GM12874 (cell line): ENCODE measurements at regions not wholly inside any gene's neighbourhood (a gene's known extent, or its start where the extent isn't known, plus 50 kb on each side); places are given as distances from the start of the nearest gene placed in this dataset.

Experiments
- TF ChIP-seq, protein P1 (sequence below): IDR thresholded peaks from 2 replicates; pipeline ENCODE4 v1.5.1; 2011; ENCODE audit warnings: low read depth, mild to moderate bottlenecking, control low read depth, low read length, moderate library complexity; ENCODE audit not compliant: insufficient read depth

DNA sequence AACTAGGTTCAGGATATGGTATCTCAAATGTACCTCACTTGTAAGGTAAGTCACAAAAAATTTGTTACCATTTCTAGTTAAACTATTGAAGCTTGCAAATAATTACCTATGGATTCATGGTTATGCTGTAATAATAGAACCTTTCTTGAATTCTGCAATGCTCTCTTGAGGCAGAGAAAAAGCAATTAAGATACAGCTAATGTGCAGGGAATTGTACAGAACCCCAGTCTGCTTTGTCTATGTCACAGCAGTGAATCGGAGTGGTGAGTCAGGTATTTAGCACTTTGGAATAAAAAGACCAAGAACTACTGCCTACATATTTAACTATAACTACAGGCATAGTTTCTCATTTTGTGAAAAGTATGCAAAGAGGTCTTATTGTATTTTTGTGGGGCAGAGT is 228.7 kb upstream of the GOT2 start:
- TF ChIP-seq, protein P1, sequence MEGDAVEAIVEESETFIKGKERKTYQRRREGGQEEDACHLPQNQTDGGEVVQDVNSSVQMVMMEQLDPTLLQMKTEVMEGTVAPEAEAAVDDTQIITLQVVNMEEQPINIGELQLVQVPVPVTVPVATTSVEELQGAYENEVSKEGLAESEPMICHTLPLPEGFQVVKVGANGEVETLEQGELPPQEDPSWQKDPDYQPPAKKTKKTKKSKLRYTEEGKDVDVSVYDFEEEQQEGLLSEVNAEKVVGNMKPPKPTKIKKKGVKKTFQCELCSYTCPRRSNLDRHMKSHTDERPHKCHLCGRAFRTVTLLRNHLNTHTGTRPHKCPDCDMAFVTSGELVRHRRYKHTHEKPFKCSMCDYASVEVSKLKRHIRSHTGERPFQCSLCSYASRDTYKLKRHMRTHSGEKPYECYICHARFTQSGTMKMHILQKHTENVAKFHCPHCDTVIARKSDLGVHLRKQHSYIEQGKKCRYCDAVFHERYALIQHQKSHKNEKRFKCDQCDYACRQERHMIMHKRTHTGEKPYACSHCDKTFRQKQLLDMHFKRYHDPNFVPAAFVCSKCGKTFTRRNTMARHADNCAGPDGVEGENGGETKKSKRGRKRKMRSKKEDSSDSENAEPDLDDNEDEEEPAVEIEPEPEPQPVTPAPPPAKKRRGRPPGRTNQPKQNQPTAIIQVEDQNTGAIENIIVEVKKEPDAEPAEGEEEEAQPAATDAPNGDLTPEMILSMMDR, result no peak

DNA sequence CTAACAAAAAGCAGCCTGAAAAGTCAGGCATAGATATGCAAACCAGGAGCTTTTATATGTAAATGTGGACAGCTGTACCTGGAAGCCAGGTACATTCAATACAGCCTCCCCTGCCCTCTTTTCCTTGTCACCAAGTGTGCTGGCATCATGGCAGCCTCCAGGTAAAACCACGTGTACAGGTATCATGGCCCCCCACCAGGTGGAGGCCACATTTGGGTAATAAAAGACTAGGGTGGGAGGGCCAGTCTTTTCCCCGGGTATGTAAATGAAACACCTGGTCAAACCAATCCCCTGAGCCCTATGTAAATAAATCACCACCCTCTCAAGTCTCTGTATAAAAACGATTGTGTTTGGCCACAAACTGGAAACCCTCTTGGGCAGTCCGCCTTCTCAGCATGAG is 226.4 kb upstream of the GOT2 start:
- TF ChIP-seq, protein P1, result no peak

DNA sequence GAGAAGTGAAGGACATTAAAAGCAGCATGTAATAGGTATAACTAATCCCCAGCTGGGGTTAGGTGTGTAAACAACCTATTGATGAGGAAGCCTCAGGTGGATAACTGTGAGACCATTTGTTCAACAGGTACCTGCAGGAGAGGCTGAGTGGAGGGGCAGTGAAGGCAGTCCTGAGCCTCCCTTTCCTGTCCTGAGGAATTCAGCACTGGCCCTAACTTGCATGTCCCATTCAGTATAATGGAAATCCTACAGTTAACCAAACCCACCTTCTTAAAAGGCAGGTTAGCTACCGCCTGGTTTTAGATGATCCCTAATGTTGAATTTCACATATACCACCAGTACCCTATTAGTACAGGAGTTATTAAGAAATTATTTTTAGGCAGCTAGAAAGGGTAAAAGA is 225.9 kb upstream of the GOT2 start:
- TF ChIP-seq, protein P1, result no peak

DNA sequence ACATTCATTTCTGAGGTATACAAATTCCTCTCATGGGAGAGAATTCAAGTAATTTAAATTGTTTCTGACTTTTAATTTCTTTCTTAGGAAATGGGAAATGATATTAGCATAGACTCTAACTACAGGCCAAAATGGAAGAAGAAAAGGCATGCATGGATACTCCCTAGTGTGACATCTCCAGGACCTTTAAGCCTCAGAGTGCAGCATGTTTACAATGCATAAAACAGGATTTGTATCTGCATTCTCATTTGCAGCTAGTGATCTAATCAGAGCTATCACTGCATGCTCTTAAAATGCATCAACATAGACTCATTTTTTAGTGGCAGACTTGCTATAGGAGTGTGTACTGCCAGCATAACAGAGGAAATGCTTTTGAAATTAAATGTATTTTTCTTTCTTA is 224.6 kb upstream of the GOT2 start:
- TF ChIP-seq, protein P1, result no peak

DNA sequence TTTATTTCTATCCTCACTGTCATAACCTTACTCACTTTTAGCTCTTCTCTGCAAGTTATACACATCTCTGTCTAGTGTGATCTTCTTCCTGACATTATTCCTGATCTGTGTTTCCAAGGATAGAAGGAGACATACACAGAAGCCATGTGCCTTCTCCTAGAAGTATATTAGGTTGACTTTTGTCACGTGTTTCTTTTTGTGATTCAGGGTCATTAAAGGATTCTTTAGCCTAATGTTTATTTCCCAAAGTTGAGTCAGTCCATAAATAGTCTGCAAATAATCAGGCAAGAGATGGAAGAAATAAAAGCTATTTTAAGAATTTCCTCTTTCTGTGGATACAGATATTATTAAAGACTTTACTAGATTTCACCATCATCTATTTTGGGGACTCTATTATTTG is 214.1 kb upstream of the GOT2 start:
- TF ChIP-seq, protein P1, result no peak

DNA sequence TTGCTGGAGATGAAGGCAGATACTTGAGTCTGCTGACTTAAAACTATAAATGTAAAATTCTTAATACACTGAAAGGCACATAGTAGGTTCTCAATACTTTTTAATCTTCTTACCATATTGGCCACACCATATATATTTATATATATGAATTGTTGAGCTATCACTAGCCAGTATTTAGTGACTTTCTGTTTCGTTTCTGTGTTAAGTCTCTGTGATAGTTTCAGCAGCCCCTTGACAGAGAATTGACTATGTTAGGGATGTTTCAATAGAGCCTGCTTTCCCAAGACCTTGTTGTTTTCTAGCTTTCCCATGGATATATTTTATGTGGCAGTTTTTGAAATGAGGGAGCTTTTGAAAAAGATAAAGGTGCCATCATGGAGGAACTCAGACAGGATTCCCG is 206.5 kb upstream of the GOT2 start:
- TF ChIP-seq, protein P1, result no peak

DNA sequence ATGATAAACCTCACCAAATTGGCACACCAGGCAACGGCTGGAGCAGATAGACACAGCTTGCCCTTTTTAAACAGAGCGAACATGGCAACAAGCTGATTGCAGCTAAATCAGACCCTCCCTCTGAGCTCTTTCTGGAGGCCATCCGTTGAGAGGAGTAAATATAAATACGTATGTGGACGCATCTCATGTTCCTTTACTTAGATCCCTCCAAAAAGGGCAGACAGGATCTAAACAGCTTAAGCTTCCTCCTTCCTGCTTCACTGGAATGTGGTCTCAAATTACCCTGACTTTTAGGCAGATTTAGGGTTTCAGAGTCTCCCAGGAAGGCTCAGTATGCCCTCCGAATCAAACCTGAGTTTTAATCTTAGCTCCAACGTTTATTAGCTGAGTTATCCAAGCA is 204.7 kb upstream of the GOT2 start:
- TF ChIP-seq, protein P1, result no peak

DNA sequence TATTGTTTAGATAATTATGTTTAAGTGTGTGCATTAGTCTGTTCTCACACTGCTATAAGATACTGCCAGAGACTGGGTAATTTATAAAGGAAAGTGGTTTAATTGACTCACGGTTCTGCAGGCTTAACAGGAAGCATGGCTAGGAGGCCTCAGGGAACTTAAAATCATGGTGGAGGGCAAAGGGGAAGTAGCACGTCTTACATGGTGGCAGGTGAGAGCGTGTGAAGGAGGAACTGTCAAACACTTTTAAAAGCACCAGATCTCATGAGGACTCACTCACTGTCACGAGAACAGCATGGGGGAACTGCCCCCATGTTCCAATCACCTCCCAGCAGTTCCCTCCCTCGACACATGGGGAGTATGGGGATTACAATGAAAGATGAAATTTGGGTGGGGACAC is 203.5 kb upstream of the GOT2 start:
- TF ChIP-seq, protein P1, result no peak
